ENCODE measurements at regions not wholly inside any gene's neighbourhood (a gene's known extent, or its start where the extent isn't known, plus 50 kb on each side); places are given as distances from the start of the nearest gene placed in this dataset.

DNA sequence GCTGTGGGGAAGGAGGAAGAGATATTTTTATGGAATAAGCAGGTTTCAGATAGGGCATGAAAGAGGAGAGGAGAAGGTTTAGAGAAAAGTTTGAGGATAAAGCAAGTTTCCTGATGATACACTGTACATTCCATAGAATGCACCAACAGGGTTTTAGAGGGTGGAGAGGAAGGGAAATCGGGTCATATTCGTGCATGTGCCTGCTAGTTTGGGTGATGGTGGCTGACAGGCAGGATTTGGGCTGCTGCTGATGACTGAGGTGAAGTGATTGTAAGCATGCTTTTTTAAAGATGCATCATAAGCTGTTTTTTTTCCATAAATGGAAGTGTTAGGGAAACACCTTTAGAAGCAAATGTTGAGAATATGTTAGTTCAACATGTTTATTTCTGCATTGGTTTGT, 68.8 kb downstream of the PMAIP1 start:
- ATAC-seq (no peak), DNase-seq (no peak)
- peaks cover 0 to 47% (median 27%) of the 10 kb centered on the region in 9 donors for H3K27me3 ChIP-seq
- no peaks in the 10 kb centered on the region for H3K36me3 ChIP-seq
- H3K4me3 ChIP-seq: no peak overlapping the region
- intact Hi-C loops (cut with DNase I): loop anchor here in 1 of 10 donors (10.0 kb wide), 1 partner anchor 134 kb away; no protein-coding TSS in a partner anchor
- WGBS, 4 donors: 84 to 90% (median 87%) methylated on average over 2 of the region's 2 CpGs
- no peaks in the 10 kb centered on the region for H3K9me3 ChIP-seq
- TF ChIP-seq POLR2A (IDR thresholded peaks at IDR 0.05): no peak
- no peak for TF ChIP-seq CTCF (IDR thresholded peaks at IDR 0.05)
- H3K4me1 ChIP-seq: peaks cover 0 to 6% (median 0%) of the 10 kb centered on the region in 12 donors
- H3K27ac ChIP-seq: no peak overlapping the region

GRCh38 chr18:59967878-59968277, 68.1 kb downstream of the PMAIP1 start:
- H3K36me3 ChIP-seq: no peaks in the 10 kb centered on the region
- ATAC-seq (no peak), DNase-seq (no peak)
- peaks cover 0 to 47% (median 27%) of the 10 kb centered on the region in 9 donors for H3K27me3 ChIP-seq
- TF ChIP-seq POLR2A (IDR thresholded peaks at IDR 0.05): no peak
- TF ChIP-seq CTCF (IDR thresholded peaks at IDR 0.05): no peak
- H3K4me1 ChIP-seq: peaks cover 0 to 6% (median 0%) of the 10 kb centered on the region in 12 donors
- no peak overlapping the region for H3K27ac ChIP-seq
- 90 to 100% (median 97%) methylated on average over 2 of the region's 2 CpGs for WGBS, 4 donors
- H3K9me3 ChIP-seq: no peaks in the 10 kb centered on the region
- H3K4me3 ChIP-seq: no peak overlapping the region
- intact Hi-C loops (cut with DNase I): loop anchor here in 1 of 10 donors (10.0 kb wide), 1 partner anchor 133 kb away; no protein-coding TSS in a partner anchor

DNA sequence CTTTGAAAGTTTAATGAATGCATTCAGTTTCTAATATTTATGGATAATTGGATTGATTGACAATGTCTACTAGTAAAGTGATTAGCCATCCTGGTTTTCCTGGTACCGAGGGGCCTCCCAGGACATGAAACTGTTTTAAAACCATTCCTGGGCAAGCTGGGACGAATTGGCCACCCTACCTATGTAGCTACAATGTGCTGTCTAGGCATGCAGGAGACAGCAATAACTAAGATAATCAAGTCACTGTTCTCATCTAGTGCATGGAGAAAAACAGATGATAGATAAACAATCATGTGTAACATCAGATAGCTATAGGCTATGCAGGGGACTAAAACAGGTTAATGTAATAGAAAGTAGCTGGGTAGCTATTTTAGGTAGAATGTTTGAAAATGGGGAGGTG, 67.1 kb downstream of the PMAIP1 start:
- DNase-seq (no peak), ATAC-seq (no peak)
- peaks cover 0 to 6% (median 0%) of the 10 kb centered on the region in 12 donors for H3K4me1 ChIP-seq
- intact Hi-C loops (cut with DNase I): loop anchor here in 1 of 10 donors (10.0 kb wide), 1 partner anchor 132 kb away; no protein-coding TSS in a partner anchor
- no peaks in the 10 kb centered on the region for H3K9me3 ChIP-seq
- no peak overlapping the region for H3K27ac ChIP-seq
- no peak overlapping the region for H3K4me3 ChIP-seq
- no peak for TF ChIP-seq POLR2A (IDR thresholded peaks at IDR 0.05)
- no peak for TF ChIP-seq CTCF (IDR thresholded peaks at IDR 0.05)
- WGBS, 4 donors: 71 to 79% (median 77%) methylated on average over 2 of the region's 2 CpGs
- H3K27me3 ChIP-seq: peaks cover 0 to 47% (median 27%) of the 10 kb centered on the region in 9 donors
- H3K36me3 ChIP-seq: no peaks in the 10 kb centered on the region

DNA sequence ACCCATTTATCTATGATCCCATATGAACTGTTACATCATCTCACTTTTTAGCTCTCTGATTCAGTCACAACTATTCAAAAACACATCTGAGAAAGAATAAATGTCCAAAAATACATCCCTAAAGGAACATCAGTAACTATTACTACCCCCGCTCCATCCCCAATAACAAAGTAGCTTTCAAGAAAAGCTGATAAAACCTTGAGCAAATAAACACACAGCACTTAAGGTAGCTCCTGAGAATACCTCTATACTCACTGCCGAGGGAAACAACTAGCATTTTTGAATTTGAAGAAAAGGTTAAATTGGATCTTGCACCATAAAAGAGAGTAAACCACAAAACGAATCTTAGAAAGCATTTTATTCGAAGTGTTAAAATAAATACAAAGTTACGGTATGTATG, 63.4 kb downstream of the PMAIP1 start:
- Histone ChIP-seq H3K27ac (no peak overlapping the region), H3K4me1 (peaks cover 0 to 4% (median 0%) of the 10 kb centered on the region in 12 donors), H3K9me3 (no peaks in the 10 kb centered on the region), H3K27me3 (peaks cover 0 to 21% (median 13%) of the 10 kb centered on the region in 9 donors), H3K4me3 (no peak overlapping the region), H3K36me3 (no peaks in the 10 kb centered on the region)
- ATAC-seq (no peak), DNase-seq (no peak)
- intact Hi-C loops (cut with DNase I): loop anchor here in 1 of 10 donors (10.0 kb wide), 1 partner anchor 128 kb away; no protein-coding TSS in a partner anchor
- TF ChIP-seq POLR2A (IDR thresholded peaks at IDR 0.05) (no peak), CTCF (IDR thresholded peaks at IDR 0.05) (no peak)
- WGBS, 4 donors: 62 to 66% (median 63%) methylated on average over 5 of the region's 5 CpGs

Measured in heart left ventricle (tissue), 16 donors.